Inflammatory macrophage treated with lipopolysaccharide for 4 hours (primary cell): ENCODE measurements at regions not wholly inside any gene's neighbourhood (a gene's known extent, or its start where the extent isn't known, plus 50 kb on each side); places are given as distances from the start of the nearest gene placed in this dataset.
"Not testable (repeated sequence)": the region's sequence is repeated elsewhere in the genome, so short reads cannot be mapped to it uniquely, and the experiment has no call there.

Experiments
- DNase-seq: peaks from one replicate; pipeline ENCODE4 v3.0.0-alpha.2; 2020

DNA sequence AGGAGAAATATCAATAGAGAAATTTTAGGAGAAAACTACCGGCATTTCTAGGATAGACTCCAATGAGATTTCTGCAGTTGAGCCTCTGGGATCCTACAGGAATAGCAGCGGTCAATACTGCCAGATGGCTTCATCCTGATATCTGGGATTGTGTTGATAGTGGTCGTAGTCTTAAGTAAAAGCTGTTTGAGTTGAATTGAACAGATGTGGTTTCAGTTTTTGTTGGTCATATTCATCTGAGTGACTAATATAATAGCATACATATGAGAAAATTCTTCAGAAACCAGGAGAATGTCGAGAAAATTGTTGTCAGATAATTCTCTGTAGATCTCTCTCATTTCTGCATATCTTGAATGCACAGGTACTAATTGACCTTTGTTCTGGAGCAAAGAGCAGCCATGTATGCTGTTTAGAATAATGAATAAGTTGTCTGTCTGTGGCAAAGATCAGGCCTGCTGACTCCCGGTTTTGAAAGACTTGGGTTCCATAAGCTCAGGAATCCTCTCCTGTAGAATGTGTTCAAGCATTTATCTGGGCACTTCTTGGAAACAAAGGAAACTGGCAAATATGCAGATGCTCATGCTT lies 288.1 kb downstream of the TMX3 start:
- DNase-seq, result no peak

GRCh38 chr18:68418881-68419280 lies 296.0 kb downstream of the TMX3 start:
- no peak for DNase-seq

- no peak for DNase-seq
Measured at GRCh38 chr18:68418226-68418868, 296.6 kb downstream of the TMX3 start.

DNA sequence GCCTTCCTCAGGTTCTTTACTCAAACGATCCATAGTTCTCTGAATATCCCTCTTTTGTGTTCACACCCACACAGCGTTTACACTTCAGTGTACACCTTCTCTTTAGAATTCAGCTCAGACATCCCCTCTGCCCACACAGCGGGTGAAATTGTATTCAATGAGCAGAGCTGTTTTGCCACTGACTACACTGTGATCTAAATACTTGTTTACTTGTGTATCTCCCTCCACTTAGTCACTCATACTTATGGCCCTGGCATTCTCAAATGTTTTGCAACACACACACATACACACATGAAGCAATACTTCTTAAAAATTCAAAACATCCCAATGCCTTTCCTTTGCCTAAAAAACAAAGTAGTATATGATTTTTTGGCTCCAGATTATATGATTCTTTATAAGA lies 297.1 kb downstream of the TMX3 start:
- no peak for DNase-seq

GRCh38 chr18:68417166-68417799 lies 297.6 kb downstream of the TMX3 start:
- no peak for DNase-seq

DNA sequence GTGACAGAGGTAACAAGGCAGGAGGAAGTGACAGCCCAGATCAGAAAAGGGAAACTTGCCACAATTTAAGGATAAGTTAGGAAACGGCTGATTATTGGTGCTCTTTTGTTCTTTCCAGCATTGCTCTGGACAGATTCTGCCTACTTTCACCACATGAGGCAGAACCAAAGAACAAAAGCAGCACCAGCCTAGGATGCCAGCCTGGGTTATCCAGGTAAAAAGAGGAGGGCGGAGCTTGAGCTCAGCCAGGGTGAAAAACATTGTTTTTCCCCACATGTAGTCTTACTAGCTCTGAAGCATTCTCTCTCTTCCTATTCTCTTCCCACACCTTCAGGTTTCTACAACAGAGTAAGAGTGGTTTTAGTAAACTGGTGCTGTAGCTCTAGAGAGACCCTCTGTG lies 300.5 kb downstream of the TMX3 start:
- no peak for DNase-seq

DNA sequence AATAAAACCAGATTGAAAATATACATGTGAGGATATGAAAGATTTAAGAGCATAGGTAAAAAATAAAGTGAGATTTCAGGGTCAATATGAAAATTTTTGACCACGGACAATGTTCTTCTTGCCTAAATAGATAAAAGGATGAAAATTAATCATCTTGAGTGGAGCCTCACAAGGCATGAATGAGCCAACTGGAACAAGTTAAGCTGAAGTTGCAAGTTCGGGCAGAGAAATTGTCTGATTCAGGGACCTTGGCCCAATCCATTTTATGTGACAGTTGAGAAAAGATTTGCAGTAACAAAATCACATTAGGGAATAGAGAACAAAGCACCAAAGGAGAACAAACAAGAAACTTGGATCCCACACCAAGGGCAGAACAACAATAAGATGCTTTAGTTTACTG lies 305.3 kb downstream of the TMX3 start:
- DNase-seq, result no peak

DNA sequence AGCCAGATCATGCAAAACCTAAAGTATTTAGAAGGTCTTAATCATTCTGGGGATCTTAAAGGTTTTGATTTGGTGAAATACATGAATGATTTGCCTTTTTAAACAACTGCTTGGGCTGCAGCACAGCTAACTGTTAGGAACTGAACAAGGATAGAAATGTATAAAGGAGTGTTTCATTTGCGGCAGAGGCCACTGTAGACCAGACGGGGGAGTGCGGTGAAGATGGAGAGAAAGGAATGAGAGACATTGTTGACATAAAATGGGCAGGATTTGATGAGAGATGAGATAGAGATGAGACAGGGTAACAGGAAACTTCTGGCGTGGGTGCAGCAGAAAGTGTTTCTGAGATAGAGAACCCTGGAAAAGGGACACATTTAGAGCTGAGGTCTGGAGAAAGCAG lies 308.1 kb downstream of the TMX3 start:
- DNase-seq, result no peak

- no peak for DNase-seq
Measured at GRCh38 chr18:68402784-68403183, 312.1 kb downstream of the TMX3 start.

DNA sequence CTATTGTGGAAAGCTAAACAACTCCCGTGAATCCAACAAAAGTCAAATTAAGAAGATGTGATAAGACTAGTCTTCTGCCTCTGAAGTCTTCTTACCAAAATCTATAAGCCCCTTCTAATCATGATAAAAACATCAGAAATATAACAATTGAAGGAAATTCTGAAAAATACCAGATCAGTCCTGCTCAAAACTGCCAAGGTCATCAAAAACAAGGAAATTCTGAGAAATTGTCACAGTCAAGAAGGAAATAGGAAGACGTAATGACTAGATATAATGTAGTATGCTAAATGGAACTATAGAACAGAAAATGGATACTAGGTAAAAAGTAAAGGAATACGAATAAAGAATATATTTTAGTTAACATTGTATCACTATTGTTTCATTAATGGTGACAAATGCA lies 314.0 kb downstream of the TMX3 start:
- no peak for DNase-seq

GRCh38 chr18:68399721-68400120 lies 315.2 kb downstream of the TMX3 start:
- no peak for DNase-seq

GRCh38 chr18:68397241-68398035 lies 317.5 kb downstream of the TMX3 start:
- no peak for DNase-seq

GRCh38 chr18:68394705-68395104 lies 320.2 kb downstream of the TMX3 start:
- DNase-seq, result no peak

DNA sequence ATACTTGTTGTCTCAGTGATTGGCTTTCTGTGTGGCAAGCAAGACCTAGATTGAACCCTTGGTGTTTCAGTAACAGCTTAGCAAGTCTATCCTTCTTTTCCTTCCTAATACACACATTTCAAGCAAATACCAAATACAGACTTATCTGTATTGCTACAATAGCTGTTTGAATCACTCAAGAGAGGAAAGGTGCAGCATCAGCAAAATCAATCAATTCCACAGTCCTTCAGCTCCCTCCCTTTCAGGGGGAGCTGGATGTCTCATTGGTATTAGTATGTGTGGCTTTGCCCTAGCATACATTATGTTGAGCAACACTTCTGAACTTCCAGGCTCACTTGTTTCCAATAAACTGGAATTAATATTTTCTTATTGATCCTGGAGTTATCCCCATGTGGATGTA lies 323.1 kb downstream of the TMX3 start:
- DNase-seq, result no peak

- DNase-seq, result no peak
Measured at GRCh38 chr18:68387246-68387645, 327.7 kb downstream of the TMX3 start.

- not testable (repeated sequence) for DNase-seq
Measured at GRCh38 chr18:68383979-68384378, 330.9 kb downstream of the TMX3 start.

GRCh38 chr18:68376926-68377325 lies 338.0 kb downstream of the TMX3 start:
- DNase-seq, result no peak

DNA sequence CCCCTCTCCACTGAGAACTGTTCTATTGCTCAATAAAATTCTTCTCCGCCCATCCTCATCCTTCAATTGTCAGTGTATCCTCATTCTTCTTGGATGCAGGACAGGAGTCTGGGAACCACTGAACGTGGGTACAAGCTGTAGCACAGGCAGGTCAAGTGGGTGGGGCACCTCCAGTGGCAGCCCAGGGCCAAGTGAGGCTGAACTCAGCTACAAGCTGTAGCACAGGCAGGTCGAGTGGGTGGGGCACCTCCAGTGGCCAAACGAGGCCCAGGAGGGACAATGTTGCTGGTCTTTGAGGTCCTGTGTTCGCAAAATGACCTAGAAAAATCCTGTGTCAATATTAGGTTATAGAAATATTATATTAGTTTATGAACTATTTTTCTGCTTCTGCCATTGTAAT lies 352.0 kb downstream of the TMX3 start:
- no peak for DNase-seq

GRCh38 chr18:68355637-68356036 lies 359.3 kb downstream of the TMX3 start:
- no peak for DNase-seq

DNA sequence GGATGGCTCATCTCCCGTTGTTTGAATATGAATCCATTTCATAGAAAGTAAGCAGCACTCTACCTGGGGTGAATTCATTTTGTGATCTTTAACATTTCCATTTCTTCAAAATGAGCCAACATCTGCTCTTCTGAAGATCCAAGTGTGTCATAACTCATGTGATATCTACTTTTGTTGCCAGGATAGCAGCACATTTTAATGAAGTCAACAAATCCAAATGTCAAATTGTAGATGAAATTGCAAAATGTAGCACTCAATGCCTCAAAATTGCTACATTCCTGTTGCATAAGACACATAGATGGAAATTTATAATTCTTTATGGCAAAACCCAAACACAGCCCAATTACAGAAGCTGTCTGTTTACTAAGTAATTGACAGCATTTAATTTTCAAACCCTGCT lies 360.7 kb downstream of the TMX3 start:
- no peak for DNase-seq

DNA sequence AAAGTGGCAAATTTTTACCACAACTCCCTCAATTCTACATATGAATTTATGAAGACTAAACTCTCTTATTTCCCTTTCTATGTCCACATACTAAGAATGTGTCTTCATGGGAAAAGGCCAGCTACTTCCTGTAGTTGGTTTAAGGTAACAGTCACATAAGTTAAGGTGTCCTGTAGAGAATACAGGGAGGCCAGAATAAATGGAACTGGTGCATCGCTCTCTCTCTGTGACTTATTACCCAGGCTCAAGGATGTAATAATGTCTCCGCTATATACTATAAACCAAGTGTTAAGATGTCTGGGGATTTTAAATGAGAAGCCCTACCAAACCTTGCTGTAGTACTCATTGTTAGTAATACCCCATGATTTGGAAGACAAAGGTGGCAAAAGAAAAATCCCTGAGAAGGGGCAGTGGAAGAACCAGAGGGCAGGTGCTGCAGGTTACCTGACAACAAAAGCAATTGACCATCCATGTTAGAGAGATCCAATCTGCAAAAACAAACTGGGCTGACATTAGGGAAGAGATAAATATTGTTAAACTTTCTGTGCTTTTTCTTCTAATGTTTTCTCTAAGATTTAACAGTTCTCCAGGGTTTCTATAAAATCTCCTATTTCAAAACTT lies 372.8 kb downstream of the TMX3 start:
- no peak for DNase-seq

- DNase-seq, result no peak
Measured at GRCh38 chr18:68340606-68341005, 374.3 kb downstream of the TMX3 start.

DNA sequence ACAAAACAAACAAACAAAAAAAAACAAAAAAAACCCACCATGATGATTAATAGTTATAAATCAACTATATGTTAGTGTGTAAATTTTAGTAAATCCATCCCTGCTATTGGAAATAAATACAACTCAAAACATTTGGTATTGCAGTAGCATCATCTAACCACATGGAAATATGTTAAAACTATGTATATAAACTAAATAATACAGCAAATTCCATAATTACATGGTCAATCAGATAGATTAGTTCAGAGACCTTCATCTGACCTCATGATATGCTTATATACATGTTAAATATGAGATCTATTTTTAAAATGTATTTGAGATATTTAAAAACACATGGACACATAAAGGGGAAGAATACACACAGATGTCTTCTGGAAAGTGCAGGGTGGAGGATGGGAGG lies 384.2 kb downstream of the TMX3 start:
- DNase-seq, result no peak
